ENCODE measurements at regions not wholly inside any gene's neighbourhood (a gene's known extent, or its start where the extent isn't known, plus 50 kb on each side); places are given as distances from the start of the nearest gene placed in this dataset.

DNA sequence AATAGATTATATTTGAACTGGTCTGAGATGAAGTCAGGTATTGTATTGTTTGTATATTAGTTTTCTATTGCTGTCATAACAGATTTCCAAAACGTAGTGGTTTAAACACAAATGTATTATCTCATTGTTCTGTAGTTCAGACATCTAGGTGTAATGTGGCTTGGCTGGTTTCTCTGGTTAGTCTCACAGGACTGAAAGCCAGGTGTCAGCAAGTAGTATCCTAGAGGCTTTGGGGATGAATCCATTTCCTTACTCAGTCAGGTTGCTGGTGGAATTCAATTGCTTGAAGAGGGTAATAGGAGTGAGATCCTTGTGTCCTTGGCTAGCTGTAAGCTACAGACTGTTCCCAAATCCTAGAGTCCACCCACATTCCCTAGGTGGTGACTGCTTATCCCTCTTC is 675.8 kb downstream of the NCAM2 start:
- intact Hi-C loops (cut with DNase I), result no loop called here
- Histone ChIP-seq H3K4me1 (no peaks in the 10 kb centered on the region), H3K36me3 (no peaks in the 10 kb centered on the region), H3K4me3 (no peak overlapping the region), H3K9me3 (no peaks in the 10 kb centered on the region), H3K27me3 (no peaks in the 10 kb centered on the region), H3K27ac (no peak overlapping the region)
- ATAC-seq (no peak), DNase-seq (no peak)
- WGBS (ENCODE audit: insufficient coverage, low coverage, low lambda C conversion rate, missing lambda C conversion rate), result 11% methylated on average over 1 of the region's 1 CpG
- TF ChIP-seq, protein P1, sequence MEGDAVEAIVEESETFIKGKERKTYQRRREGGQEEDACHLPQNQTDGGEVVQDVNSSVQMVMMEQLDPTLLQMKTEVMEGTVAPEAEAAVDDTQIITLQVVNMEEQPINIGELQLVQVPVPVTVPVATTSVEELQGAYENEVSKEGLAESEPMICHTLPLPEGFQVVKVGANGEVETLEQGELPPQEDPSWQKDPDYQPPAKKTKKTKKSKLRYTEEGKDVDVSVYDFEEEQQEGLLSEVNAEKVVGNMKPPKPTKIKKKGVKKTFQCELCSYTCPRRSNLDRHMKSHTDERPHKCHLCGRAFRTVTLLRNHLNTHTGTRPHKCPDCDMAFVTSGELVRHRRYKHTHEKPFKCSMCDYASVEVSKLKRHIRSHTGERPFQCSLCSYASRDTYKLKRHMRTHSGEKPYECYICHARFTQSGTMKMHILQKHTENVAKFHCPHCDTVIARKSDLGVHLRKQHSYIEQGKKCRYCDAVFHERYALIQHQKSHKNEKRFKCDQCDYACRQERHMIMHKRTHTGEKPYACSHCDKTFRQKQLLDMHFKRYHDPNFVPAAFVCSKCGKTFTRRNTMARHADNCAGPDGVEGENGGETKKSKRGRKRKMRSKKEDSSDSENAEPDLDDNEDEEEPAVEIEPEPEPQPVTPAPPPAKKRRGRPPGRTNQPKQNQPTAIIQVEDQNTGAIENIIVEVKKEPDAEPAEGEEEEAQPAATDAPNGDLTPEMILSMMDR (IDR thresholded peaks at IDR 0.05), result no peak
- no peak for TF ChIP-seq POLR2A (IDR thresholded peaks at IDR 0.05)

DNA sequence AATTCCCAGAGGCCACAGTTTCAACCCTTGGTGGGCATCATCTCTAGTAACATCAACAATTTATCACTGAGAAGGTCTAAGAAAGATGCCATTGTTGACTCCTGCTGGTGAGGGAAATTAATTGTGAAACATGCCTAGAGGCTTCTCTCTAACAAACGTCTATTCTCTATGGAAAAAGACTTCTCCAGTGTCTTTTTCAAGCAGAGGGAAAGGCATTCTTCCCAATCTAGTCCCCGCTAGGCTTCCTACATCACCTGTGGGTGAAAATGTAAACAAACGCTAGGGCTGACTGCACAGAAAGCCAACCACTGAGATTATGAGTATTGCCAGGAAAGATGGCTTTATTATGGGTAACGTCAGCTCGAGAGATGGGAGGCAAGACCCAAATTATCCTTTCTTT is 677.4 kb downstream of the NCAM2 start:
- WGBS (ENCODE audit: insufficient coverage, low coverage, low lambda C conversion rate, missing lambda C conversion rate), result 35% methylated on average over 5 of the region's 5 CpGs
- no peaks in the 10 kb centered on the region for H3K4me1 ChIP-seq
- DNase-seq (no peak), ATAC-seq (no peak)
- no peaks in the 10 kb centered on the region for H3K9me3 ChIP-seq
- H3K4me3 ChIP-seq, result no peak overlapping the region
- TF ChIP-seq, protein P1 (IDR thresholded peaks at IDR 0.05), result no peak
- TF ChIP-seq POLR2A (IDR thresholded peaks at IDR 0.05), result no peak
- no peak overlapping the region for H3K27ac ChIP-seq
- intact Hi-C loops (cut with DNase I), result no loop called here
- no peaks in the 10 kb centered on the region for H3K36me3 ChIP-seq
- H3K27me3 ChIP-seq, result no peaks in the 10 kb centered on the region

DNA sequence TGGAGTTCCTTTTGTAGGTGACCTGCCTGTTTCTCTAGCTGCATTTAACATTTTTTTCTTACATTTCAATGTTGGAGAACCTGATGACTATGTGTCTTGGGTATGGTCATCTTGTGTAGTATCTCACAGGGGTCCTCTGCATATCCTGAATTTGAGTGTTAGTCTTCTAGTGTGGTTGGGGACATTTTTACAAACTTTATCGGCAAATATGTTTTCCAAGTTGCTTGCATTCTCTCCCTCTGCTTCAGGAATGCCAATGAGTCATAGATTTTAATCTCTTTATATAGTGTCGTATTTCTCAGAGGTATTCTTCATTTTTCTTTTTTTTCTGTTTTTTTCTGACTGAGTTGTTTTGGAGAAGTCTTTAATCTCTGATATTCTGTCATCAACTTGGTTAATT is 684.0 kb downstream of the NCAM2 start:
- 37% methylated on average over 2 of the region's 2 CpGs for WGBS (ENCODE audit: insufficient coverage, low coverage, low lambda C conversion rate, missing lambda C conversion rate)
- no peaks in the 10 kb centered on the region for H3K27me3 ChIP-seq
- no peaks in the 10 kb centered on the region for H3K36me3 ChIP-seq
- H3K9me3 ChIP-seq, result no peaks in the 10 kb centered on the region
- intact Hi-C loops (cut with DNase I), result no loop called here
- no peak for ATAC-seq
- no peak for TF ChIP-seq POLR2A (IDR thresholded peaks at IDR 0.05)
- TF ChIP-seq, protein P1 (IDR thresholded peaks at IDR 0.05), result no peak
- no peak overlapping the region for H3K4me3 ChIP-seq
- DNase-seq, result no peak
- H3K27ac ChIP-seq, result no peak overlapping the region
- H3K4me1 ChIP-seq, result no peaks in the 10 kb centered on the region

DNA sequence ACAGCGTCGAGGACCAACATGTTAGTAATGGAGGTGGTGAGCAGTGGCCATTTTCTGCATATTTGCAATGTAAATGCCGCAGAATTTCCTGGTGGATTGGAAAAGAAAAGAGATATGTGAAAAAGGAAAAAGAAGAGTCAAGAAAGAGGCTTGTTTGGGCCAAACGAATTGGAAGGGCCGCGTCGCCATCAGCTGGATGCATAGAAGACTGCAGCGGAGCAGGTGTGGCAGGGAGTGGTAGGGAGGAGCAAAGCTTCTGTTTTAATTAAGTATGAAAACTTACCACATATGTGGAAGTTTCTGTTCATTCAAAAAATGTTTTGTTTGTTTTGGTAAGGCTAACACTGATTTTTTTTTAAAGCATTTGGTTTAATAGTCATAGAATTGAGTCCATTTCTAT is 690.7 kb downstream of the NCAM2 start:
- TF ChIP-seq POLR2A (IDR thresholded peaks at IDR 0.05), result no peak
- TF ChIP-seq, protein P1 (IDR thresholded peaks at IDR 0.05), result no peak
- 44% methylated on average over 8 of the region's 8 CpGs for WGBS (ENCODE audit: insufficient coverage, low coverage, low lambda C conversion rate, missing lambda C conversion rate)

DNA sequence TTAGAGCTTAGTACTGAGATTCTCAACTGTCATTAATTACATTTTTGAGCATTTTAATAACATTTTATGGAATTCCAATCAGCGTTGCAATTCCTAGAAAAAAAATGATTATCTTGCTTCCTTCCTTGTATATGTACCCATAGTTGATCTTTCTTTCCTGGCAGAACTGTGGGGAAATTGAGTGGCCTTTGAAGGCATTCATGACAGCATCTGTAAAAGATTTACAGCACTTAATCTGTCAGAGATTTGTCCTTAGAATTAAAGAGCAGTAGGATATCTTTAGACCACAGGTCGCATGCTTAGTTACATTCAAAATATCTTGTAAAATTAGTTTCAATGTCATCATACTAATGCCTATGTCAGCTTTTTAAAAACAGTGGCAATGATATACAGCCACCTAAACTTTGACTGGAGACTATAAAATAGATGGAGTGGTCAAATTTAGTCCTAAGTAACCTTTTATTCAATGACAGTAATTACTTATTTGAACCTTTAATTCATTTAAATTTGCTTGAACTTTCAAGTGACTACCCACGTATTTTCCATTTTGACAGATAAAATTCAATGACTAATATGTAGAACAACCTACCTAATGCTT is 692.0 kb downstream of the NCAM2 start:
- H3K36me3 ChIP-seq, result no peaks in the 10 kb centered on the region
- intact Hi-C loops (cut with DNase I), result no loop called here
- no peaks in the 10 kb centered on the region for H3K27me3 ChIP-seq
- no peak for TF ChIP-seq POLR2A (IDR thresholded peaks at IDR 0.05)
- TF ChIP-seq, protein P1 (IDR thresholded peaks at IDR 0.05), result no peak
- DNase-seq, result no peak
- no peak for ATAC-seq
- H3K4me1 ChIP-seq, result no peaks in the 10 kb centered on the region
- 43% methylated on average over 3 of the region's 3 CpGs for WGBS (ENCODE audit: insufficient coverage, low coverage, low lambda C conversion rate, missing lambda C conversion rate)
- no peak overlapping the region for H3K4me3 ChIP-seq
- no peak overlapping the region for H3K27ac ChIP-seq
- H3K9me3 ChIP-seq, result no peaks in the 10 kb centered on the region

More for the DNA sequence above, 690.7 kb downstream of the NCAM2 start:
- Histone ChIP-seq H3K4me3 (no peak overlapping the region), H3K36me3 (no peaks in the 10 kb centered on the region), H3K4me1 (no peaks in the 10 kb centered on the region), H3K27ac (no peak overlapping the region), H3K9me3 (no peaks in the 10 kb centered on the region), H3K27me3 (no peaks in the 10 kb centered on the region)
- ATAC-seq (no peak), DNase-seq (no peak)
- intact Hi-C loops (cut with DNase I), result no loop called here

Measured in right lobe of liver (tissue), 6 donors.